DND-41 (cell line): ENCODE measurements at regions not wholly inside any gene's neighbourhood (a gene's known extent, or its start where the extent isn't known, plus 50 kb on each side); places are given as distances from the start of the nearest gene placed in this dataset.

ENCODE experiments used
- EZH2 ChIP-seq: IDR thresholded peaks from 3 replicates; pipeline ENCODE4 v1.6.1; 2012; ENCODE audit warnings: borderline replicate concordance, low read depth, mild to moderate bottlenecking, moderate library complexity, low read length, inconsistent platforms; ENCODE audit not compliant: severe bottlenecking
- TF ChIP-seq, protein P1 (sequence below): IDR thresholded peaks from 2 replicates; pipeline ENCODE4 v1.5.1; 2012; ENCODE audit warnings: borderline replicate concordance, low read length, moderate library complexity, mild to moderate bottlenecking; ENCODE audit not compliant: poor library complexity, severe bottlenecking; ENCODE audit errors: extremely low read depth

DNA sequence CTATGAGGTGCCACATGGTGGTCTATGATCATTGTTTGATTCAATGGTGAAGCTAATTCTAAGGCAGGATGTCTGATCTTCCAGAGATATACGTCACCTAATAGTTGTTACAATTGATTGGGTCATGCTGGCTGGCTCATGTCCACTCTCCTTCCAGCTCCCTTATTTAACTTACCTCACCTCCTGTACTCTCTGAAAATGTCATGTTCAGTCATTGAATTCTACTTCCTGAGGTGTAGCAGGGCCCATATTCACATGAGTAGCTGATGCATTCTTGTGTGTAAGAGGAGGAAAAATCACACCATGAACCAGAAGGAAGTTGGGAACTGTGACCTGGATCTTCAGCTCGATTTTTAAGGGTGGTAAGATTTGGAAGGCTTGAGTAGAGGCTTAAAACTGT is 795.8 kb downstream of the QKI start:
- TF ChIP-seq, protein P1, sequence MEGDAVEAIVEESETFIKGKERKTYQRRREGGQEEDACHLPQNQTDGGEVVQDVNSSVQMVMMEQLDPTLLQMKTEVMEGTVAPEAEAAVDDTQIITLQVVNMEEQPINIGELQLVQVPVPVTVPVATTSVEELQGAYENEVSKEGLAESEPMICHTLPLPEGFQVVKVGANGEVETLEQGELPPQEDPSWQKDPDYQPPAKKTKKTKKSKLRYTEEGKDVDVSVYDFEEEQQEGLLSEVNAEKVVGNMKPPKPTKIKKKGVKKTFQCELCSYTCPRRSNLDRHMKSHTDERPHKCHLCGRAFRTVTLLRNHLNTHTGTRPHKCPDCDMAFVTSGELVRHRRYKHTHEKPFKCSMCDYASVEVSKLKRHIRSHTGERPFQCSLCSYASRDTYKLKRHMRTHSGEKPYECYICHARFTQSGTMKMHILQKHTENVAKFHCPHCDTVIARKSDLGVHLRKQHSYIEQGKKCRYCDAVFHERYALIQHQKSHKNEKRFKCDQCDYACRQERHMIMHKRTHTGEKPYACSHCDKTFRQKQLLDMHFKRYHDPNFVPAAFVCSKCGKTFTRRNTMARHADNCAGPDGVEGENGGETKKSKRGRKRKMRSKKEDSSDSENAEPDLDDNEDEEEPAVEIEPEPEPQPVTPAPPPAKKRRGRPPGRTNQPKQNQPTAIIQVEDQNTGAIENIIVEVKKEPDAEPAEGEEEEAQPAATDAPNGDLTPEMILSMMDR = no peak
- TF ChIP-seq EZH2 = no peak
